NCI-H2227 (cell line): ENCODE measurements at regions not wholly inside any gene's neighbourhood (a gene's known extent, or its start where the extent isn't known, plus 50 kb on each side); places are given as distances from the start of the nearest gene placed in this dataset.
"Not testable (repeated sequence)": the region's sequence is repeated elsewhere in the genome, so short reads cannot be mapped to it uniquely, and the experiment has no call there.

Source experiments
- DNase-seq: peaks from one replicate; lab custom pipeline; 2025; ENCODE audit not compliant: unreplicated experiment; lab: John Stamatoyannopoulos, UW

- DNase-seq: no peak
Observed at GRCh38 chr12:41684997-41685396, 459.7 kb downstream of the GXYLT1 start.

GRCh38 chr12:41683513-41684240, 461.0 kb downstream of the GXYLT1 start:
- no peak for DNase-seq

DNA sequence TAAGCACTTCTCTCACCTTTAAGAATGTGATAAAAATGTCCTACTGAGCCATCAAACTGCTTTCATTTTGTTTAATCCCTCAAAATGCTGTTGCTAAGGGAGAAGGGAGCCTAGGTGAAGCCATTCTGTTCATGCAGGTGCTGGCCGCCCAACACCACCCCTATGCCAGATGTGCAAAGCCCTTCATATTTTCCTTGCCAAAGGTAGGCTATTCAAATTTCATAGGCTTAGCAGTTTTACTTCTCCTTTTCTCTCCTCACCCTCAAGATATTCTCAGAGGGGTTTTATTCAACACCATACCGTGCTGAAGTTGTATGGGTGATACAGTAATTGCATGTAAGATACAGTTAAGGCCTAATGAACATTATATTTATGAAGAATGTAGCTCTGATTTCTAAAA, 461.7 kb downstream of the GXYLT1 start:
- DNase-seq: no peak

DNA sequence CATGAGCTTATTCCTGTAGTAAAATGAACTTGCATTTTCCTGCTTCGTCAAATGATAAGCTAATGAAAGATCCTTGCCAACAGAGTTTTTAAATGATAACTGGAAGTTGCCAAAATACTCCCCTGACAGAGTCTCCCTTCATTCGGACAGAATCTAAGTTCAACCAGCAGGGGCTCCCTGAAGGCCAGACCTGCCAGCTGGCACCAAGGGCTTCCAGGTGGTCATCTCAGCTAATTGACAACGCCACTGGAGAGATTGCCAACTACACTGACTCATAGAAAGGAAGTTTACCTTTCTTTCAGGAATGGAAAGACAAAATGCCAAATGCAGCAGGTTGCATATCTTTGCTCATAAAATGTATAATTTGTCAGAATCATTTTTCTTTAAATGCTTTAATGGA, 462.8 kb downstream of the GXYLT1 start:
- no peak for DNase-seq

DNA sequence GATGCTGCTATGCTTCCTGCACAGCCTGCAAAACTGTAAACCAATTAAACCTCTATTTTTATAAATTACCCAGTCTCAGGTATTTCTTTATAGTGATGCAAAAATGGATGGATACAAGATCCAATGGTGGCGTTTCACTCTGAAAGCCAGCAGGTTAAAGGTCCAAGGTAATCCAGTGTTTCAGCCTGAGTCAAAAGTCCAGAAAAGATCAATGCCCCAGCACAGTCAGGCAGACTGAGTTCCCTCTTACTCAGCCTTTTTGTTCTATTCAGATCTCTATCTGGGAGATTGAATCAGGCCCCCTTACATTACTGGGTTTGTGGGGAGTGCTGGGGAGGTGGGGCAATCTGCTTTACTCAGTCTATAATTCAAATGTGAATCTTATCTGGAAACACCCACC, 464.5 kb downstream of the GXYLT1 start:
- no peak for DNase-seq

DNA sequence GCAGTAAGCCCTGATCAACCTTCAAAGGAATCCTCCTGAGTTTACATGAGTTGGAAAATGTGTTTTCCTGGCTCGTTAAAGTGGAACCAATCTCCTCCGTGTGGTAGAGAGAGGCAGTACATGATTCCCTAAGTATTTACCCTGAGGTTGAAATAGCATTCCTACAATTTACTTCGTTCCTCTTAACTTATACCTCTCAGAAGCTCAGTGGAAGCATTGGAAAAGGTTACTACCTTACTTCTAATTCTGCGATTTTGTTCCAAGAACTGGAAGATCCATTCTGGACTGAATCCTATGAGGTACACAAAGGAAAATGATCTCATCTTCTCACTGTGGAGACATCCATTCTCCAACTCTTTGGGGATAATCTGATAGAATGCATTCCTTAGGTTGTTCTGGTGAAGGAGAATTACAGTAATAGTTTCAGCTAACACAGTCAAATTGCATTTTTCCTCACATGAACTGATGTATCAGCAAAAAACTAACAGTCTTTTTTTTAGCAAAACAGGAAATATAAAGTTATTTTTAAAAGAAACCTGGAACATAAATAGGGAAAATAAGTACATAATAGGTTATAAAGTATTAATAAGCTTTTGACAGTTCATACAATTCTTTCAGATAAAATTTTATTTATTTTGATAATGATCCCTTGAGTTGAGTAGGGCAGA, 475.6 kb downstream of the PDZRN4 start:
- DNase-seq: no peak

DNA sequence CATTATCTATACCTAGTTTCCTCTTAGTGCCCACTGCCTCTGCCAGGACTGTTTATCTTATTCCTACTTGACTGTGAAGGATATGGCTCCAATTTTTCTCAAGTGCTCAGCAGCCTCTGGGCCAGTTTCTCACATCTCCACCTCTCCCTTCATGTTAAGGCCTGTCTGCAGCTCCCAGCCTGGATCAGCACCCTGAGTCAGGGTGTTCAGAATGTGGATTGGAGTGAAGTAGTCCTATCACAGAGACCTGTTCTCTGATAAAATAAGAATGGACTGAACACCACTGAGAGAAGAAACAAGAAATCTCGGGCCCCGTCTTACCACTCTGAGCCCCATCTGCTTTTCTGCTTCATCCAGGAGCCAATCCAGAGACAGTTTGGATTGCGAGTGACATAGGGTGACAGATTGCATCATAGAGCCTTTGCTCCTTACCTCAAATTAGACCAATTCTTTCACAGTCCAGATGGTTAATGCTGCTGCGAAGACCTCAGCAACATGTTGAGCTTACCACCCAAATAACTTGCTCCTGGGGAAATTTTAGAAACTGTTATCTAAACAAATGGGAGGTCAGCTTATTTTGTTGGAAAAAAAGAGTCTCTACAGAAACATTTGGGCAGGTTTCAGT, 473.1 kb downstream of the PDZRN4 start:
- no peak for DNase-seq

GRCh38 chr12:41656454-41656853, 468.3 kb downstream of the PDZRN4 start:
- no peak for DNase-seq

DNA sequence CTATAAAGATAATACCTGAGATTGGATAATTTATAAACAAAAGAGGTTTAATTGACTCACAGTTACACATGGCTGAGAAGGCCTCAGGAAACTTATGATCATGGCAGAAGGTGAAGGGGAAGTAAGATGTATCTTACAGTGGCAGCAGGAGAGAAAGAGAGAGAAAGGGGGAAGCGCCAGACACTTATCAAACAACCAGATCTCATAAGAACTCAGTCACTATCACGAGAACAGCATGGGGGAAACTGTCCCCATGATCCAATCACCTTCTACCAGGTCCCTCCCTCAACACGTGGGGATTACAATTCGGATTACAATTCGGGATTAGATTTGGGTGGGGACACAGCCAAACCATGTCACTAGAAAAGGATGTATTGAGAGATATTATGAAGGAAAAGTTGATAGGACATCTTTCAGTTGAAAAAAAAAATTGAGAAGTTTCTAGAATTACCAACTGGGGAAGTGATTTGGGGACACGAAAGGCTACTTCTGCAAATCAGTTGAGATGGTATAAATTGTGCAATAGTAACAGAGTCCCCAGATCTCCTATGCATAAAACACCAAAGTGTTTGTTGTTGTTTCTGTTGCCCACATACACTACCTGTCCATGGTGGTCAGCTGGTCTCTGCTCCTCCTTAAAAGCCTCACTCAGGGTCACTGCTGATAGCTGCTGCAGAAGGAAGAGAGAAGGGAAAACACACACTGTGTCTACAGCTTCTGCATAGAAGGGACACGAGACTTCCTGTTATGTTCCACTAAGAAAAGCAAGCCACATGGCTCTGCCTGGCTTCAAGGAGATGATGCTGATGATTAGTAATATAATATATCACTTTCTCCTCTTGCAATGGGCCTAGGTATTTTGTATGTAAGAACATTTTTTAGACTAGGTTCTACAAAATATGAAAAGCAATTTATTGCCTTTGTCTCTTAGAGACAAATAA, 465.5 kb downstream of the PDZRN4 start:
- no peak for DNase-seq

- no peak for DNase-seq
Observed at GRCh38 chr12:41652981-41653380, 464.9 kb downstream of the PDZRN4 start.

- no peak for DNase-seq
Observed at GRCh38 chr12:41645624-41646023, 457.5 kb downstream of the PDZRN4 start.

- DNase-seq: not testable (repeated sequence)
Observed at GRCh38 chr12:41642808-41643207, 454.7 kb downstream of the PDZRN4 start.

DNA sequence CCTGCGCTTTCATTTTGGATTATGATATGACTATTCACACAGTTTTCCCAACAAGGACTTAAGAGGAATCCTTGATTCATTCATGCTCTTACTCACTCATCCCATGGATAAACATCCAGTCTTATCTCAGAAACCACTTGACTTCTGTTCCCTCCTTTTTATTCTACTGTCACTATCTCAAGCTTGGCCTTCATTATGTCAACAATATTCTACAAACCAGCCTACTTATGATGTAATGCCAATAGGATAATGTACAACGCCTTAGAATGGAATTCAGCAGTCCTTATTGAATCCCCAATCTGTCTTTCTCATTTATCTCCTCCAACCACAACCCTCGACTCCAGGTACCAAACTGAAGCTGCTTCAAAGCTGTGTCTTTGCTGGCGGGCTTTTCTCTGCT, 448.5 kb downstream of the PDZRN4 start:
- no peak for DNase-seq

GRCh38 chr12:41635626-41636364, 447.7 kb downstream of the PDZRN4 start:
- DNase-seq: no peak

DNA sequence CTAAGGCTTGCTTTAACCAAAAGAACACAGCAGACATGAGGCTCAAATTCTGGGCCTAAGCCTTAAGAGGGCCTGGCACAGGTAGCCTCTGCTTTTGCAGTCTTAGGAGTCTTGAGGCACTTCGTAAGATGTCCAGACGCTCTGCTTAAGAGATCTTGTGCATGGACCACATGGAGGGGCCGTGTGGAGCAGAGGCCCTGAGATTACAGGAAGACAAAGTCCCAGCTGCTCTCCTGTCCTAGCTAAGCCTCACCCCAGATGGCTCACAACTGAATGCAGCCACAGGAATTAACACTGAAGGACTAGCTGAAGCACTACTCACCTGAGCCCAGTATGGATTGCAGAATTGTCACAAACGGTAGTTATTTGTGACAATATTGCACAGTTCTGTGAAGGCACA, 446.0 kb downstream of the PDZRN4 start:
- DNase-seq: no peak

DNA sequence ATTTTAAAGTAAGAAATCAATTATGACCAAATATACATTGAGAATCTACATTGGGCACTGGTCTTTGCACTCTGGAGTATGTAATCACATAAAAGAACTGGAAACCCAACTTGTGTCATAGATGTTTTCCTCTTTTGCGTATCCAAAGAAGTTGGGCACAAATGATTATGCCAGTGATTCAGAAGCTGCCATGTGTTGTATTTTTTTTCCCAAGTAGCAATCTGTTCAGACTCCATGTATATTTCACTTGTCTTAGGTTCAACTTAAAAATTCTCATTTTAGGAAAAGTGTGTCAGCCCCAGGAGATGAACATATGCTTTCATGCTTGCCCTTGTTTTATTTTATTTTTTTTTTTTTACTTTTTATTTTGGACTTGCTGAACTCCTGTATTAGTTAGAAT, 441.5 kb downstream of the PDZRN4 start:
- no peak for DNase-seq

- DNase-seq: no peak
Observed at GRCh38 chr12:41627476-41627875, 439.4 kb downstream of the PDZRN4 start.

DNA sequence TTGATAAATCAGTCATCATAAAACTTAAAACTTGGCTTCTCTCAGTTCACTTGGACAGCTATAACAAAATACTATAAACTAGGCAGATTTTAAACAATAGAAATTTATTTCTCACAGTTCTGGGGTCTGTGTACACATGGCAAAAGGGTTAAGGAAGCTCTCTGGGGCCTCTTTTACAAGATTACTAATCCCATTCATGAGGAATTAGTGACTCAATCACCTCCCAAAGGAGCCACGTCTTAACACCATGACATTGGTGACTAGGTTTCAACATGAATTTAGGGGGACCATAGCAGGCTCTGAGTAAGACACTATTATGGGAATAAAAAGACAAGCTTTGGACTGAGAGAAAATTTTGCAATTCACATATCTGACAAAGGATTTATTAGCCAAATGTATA, 436.5 kb downstream of the PDZRN4 start:
- no peak for DNase-seq
